Neural progenitor cell (in vitro differentiated cells): ENCODE measurements at regions not wholly inside any gene's neighbourhood (a gene's known extent, or its start where the extent isn't known, plus 50 kb on each side); places are given as distances from the start of the nearest gene placed in this dataset.

Experiments used
- DNase-seq: peaks from one replicate; pipeline ENCODE4 v3.0.0-alpha.2; 2016; ENCODE audit warnings: low spot score
- H2AFZ ChIP-seq: fragments of 200-600 bp; sonication (generic); replicated peaks from 2 replicates; pipeline ENCODE4 v1.6.1; 2016; ENCODE audit warnings: antibody characterized with exemption
- H3F3A ChIP-seq: fragments of 200-600 bp; sonication (generic); 2 replicates; pipeline ENCODE4 v1.6.1; 2016; ENCODE audit warnings: antibody characterized with exemption, low read depth
- H3K27ac ChIP-seq: fragments of 200-600 bp; sonication (generic); 2 replicates; pipeline ENCODE4 v1.5.1; 2016; ENCODE audit warnings: mild to moderate bottlenecking
- H3K27me3 ChIP-seq: fragments of 200-600 bp; sonication (generic); 2 replicates; pipeline ENCODE4 v1.6.1; 2016; ENCODE audit warnings: mild to moderate bottlenecking, moderate library complexity
- H3K36me3 ChIP-seq: fragments of 200-600 bp; sonication (generic); 2 replicates; pipeline ENCODE4 v1.5.1; 2016
- H3K4me1 ChIP-seq: fragments of 200-600 bp; sonication (generic); 2 replicates; pipeline ENCODE4 v1.6.1; 2016; ENCODE audit warnings: mixed run types
- H3K4me2 ChIP-seq: fragments of 200-600 bp; sonication (generic); 2 replicates; pipeline ENCODE4 v1.6.1; 2016
- H3K4me3 ChIP-seq: fragments of 200-600 bp; sonication (generic); 2 replicates; pipeline ENCODE4 v1.5.1; 2016
- H3K79me2 ChIP-seq: fragments of 200-600 bp; sonication (generic); 2 replicates; pipeline ENCODE4 v1.6.1; 2016; ENCODE audit warnings: low read depth
- H3K9ac ChIP-seq: fragments of 200-600 bp; sonication (generic); 2 replicates; pipeline ENCODE4 v1.6.1; 2016
- H3K9me3 ChIP-seq: fragments of 200-600 bp; sonication (generic); 2 replicates; pipeline ENCODE4 v1.5.1; 2016; ENCODE audit warnings: low read depth
- H4K20me1 ChIP-seq: fragments of 200-600 bp; sonication (generic); 2 replicates; pipeline ENCODE4 v1.6.1; 2016; ENCODE audit warnings: low read depth
- H3K27ac Mint-ChIP-seq: 3 replicates; pipeline ENCODE4 v1.8.0; 2021; ENCODE audit warnings: mixed read lengths
- H3K27me3 Mint-ChIP-seq: 2 replicates; pipeline ENCODE4 v1.8.0; 2022; ENCODE audit warnings: low read depth, mild to moderate bottlenecking, inconsistent platforms, moderate library complexity, mixed read lengths; ENCODE audit not compliant: insufficient read depth
- H3K36me3 Mint-ChIP-seq: 3 replicates; pipeline ENCODE4 v1.8.0; 2021; ENCODE audit warnings: mixed read lengths
- H3K4me1 Mint-ChIP-seq: 3 replicates; pipeline ENCODE4 v1.8.0; 2021; ENCODE audit warnings: mixed read lengths
- H3K4me3 Mint-ChIP-seq: 3 replicates; pipeline ENCODE4 v1.8.0; 2021; ENCODE audit warnings: mild to moderate bottlenecking, moderate library complexity, mixed read lengths
- H3K9me3 Mint-ChIP-seq: 3 replicates; pipeline ENCODE4 v1.8.0; 2020; ENCODE audit warnings: mixed read lengths
- CTCF ChIP-seq: fragments of 200-600 bp; sonication (generic); IDR thresholded peaks from 2 replicates; pipeline ENCODE4 v1.5.1; 2017; ENCODE audit warnings: antibody characterized with exemption, mild to moderate bottlenecking
- EZH2 ChIP-seq: fragments of 200-600 bp; sonication (generic); IDR thresholded peaks from 2 replicates; pipeline ENCODE4 v1.6.1; 2017; ENCODE audit warnings: antibody characterized with exemption, mild to moderate bottlenecking, moderate library complexity
- EZH2phosphoT487 ChIP-seq: fragments of 200-600 bp; sonication (generic); IDR thresholded peaks from 2 replicates; pipeline ENCODE4 v1.6.1; 2017; ENCODE audit warnings: antibody characterized with exemption

DNA sequence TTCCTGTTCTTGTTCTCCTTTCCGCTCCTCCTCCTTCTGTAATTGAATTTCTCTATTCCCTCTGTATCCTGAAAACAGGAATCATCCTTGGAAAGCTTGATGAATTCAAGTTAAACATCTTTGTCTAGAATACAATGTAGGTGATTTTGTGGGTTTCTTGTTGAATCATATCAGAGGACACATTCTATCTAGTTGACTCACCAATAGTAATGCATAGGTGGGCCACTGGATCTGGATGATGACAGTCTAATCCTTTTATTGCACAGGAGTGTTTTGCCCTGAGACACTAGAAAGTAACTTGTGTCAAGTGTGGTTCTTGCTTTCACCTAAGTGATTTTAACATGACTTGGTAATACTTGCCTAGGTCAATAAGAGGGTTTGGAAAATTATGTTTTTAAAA, 164.3 kb downstream of the RFPL4B start:
- Histone ChIP-seq H3F3A (peaks cover 17% of the 10 kb centered on the region), H3K27ac (no peak overlapping the region), H4K20me1 (no peaks in the 10 kb centered on the region), H3K36me3 (peaks cover 14% of the 10 kb centered on the region), H3K4me1 (peaks cover 21% of the 10 kb centered on the region), H3K9ac (no peak overlapping the region), H3K4me2 (no peak overlapping the region), H3K79me2 (no peaks in the 10 kb centered on the region), H3K9me3 (peaks cover 18% of the 10 kb centered on the region), H2AFZ (no peak overlapping the region), H3K27me3 (no peaks in the 10 kb centered on the region), H3K4me3 (no peak overlapping the region)
- no peak for DNase-seq
- no peak overlapping the region for H3K27ac Mint-ChIP-seq
- H3K4me3 Mint-ChIP-seq = no peak overlapping the region
- TF ChIP-seq EZH2phosphoT487 (no peak), CTCF (no peak), EZH2 (no peak)
- peaks cover 30% of the 10 kb centered on the region for H3K36me3 Mint-ChIP-seq
- H3K4me1 Mint-ChIP-seq = peaks cover 13% of the 10 kb centered on the region
- H3K27me3 Mint-ChIP-seq = peaks cover 3% of the 10 kb centered on the region
- peaks cover 39% of the 10 kb centered on the region for H3K9me3 Mint-ChIP-seq

- Mint-ChIP-seq H3K9me3 (peaks cover 33% of the 10 kb centered on the region), H3K4me1 (peaks cover 6% of the 10 kb centered on the region), H3K4me3 (no peak overlapping the region), H3K27ac (no peak overlapping the region), H3K27me3 (no peaks in the 10 kb centered on the region), H3K36me3 (peaks cover 24% of the 10 kb centered on the region)
- Histone ChIP-seq H3K4me2 (no peak overlapping the region), H3K36me3 (peaks cover 14% of the 10 kb centered on the region), H3K27ac (no peak overlapping the region), H3F3A (peaks cover 17% of the 10 kb centered on the region), H3K9me3 (peaks cover 18% of the 10 kb centered on the region), H3K27me3 (no peaks in the 10 kb centered on the region), H2AFZ (no peak overlapping the region), H3K79me2 (no peaks in the 10 kb centered on the region), H4K20me1 (no peaks in the 10 kb centered on the region), H3K4me3 (no peak overlapping the region), H3K4me1 (peaks cover 13% of the 10 kb centered on the region), H3K9ac (no peak overlapping the region)
- DNase-seq = no peak
- TF ChIP-seq EZH2 (no peak), CTCF (no peak), EZH2phosphoT487 (no peak)
Observed at GRCh38 chr6:112513175-112513574, 166.0 kb downstream of the RFPL4B start.

- Mint-ChIP-seq H3K36me3 (peaks cover 10% of the 10 kb centered on the region), H3K4me3 (no peak overlapping the region), H3K9me3 (peaks cover 13% of the 10 kb centered on the region), H3K4me1 (no peaks in the 10 kb centered on the region), H3K27me3 (no peaks in the 10 kb centered on the region), H3K27ac (no peak overlapping the region)
- Histone ChIP-seq H3K9me3 (no peaks in the 10 kb centered on the region), H3K4me3 (no peak overlapping the region), H3K27me3 (no peaks in the 10 kb centered on the region), H3K9ac (no peak overlapping the region), H3K79me2 (no peaks in the 10 kb centered on the region), H3K4me1 (peaks cover 31% of the 10 kb centered on the region), H3K27ac (no peak overlapping the region), H4K20me1 (no peaks in the 10 kb centered on the region), H2AFZ (no peak overlapping the region), H3K36me3 (no peaks in the 10 kb centered on the region), H3K4me2 (no peak overlapping the region), H3F3A (peaks cover 32% of the 10 kb centered on the region)
- DNase-seq = no peak
- TF ChIP-seq CTCF (no peak), EZH2phosphoT487 (no peak)
Observed at GRCh38 chr6:112522587-112522986, 175.5 kb downstream of the RFPL4B start.

- no peak overlapping the region for H3K27ac Mint-ChIP-seq
- no peak overlapping the region for H3K4me3 Mint-ChIP-seq
Observed at GRCh38 chr6:112524071-112524470, 176.9 kb downstream of the RFPL4B start.

More at GRCh38 chr6:112524071-112524470, 176.9 kb downstream of the RFPL4B start:
- Histone ChIP-seq H3K27ac (peak overlapping the region; percentile 17), H3K4me1 (peaks cover 31% of the 10 kb centered on the region), H3K9ac (no peak overlapping the region), H3K36me3 (no peaks in the 10 kb centered on the region), H3K27me3 (no peaks in the 10 kb centered on the region), H3K4me3 (no peak overlapping the region), H3K9me3 (no peaks in the 10 kb centered on the region), H3K79me2 (no peaks in the 10 kb centered on the region), H4K20me1 (no peaks in the 10 kb centered on the region), H2AFZ (no peak overlapping the region), H3F3A (peaks cover 32% of the 10 kb centered on the region), H3K4me2 (peak overlapping the region; percentile 14)
- TF ChIP-seq CTCF (no peak), EZH2phosphoT487 (no peak), EZH2 (no peak)
- DNase-seq = no peak
- Mint-ChIP-seq H3K4me1 (no peaks in the 10 kb centered on the region), H3K27me3 (no peaks in the 10 kb centered on the region), H3K9me3 (peaks cover 15% of the 10 kb centered on the region), H3K36me3 (peaks cover 10% of the 10 kb centered on the region)
